MM.1S (cell line): ENCODE measurements at regions not wholly inside any gene's neighbourhood (a gene's known extent, or its start where the extent isn't known, plus 50 kb on each side); places are given as distances from the start of the nearest gene placed in this dataset.

Experiments used
- EZH2 ChIP-seq: fragments of 300-600 bp; sonication (generic); optimal IDR thresholded peaks from 2 replicates; pipeline ENCODE3; 2017; ENCODE audit warnings: low read depth, mild to moderate bottlenecking, antibody characterized with exemption, low read length, mixed read lengths
- EZH2phosphoT487 ChIP-seq: fragments of 300-600 bp; sonication (generic); IDR thresholded peaks from 2 replicates; pipeline ENCODE4 v1.6.1; 2018; ENCODE audit warnings: antibody characterized with exemption, low read length
- TF ChIP-seq, protein P1 (sequence below): fragments of 300-600 bp; sonication (generic); IDR thresholded peaks from 2 replicates; pipeline ENCODE4 v1.5.1; 2016; ENCODE audit warnings: antibody characterized with exemption, low read length, mixed read lengths

DNA sequence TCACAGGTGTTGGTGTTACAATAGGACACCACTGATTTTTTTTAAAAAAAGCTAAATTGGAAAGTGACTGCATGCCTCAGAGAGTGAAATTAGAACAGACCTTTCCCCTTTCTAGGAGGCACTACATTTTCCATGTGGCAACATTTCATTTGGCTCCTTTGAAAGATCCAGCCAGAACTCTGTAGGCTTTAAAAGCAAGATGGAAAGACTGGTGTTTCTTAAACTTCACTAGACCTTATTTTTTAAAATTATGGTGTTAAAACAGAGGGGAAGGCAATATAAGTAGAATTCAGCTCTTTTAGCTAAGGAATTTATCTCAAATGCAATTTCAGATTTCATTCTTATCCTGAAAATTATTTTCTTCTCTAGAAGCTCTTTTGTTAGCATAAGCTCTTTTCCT is 317.6 kb upstream of the TGFBR2 start:
- TF ChIP-seq, protein P1, sequence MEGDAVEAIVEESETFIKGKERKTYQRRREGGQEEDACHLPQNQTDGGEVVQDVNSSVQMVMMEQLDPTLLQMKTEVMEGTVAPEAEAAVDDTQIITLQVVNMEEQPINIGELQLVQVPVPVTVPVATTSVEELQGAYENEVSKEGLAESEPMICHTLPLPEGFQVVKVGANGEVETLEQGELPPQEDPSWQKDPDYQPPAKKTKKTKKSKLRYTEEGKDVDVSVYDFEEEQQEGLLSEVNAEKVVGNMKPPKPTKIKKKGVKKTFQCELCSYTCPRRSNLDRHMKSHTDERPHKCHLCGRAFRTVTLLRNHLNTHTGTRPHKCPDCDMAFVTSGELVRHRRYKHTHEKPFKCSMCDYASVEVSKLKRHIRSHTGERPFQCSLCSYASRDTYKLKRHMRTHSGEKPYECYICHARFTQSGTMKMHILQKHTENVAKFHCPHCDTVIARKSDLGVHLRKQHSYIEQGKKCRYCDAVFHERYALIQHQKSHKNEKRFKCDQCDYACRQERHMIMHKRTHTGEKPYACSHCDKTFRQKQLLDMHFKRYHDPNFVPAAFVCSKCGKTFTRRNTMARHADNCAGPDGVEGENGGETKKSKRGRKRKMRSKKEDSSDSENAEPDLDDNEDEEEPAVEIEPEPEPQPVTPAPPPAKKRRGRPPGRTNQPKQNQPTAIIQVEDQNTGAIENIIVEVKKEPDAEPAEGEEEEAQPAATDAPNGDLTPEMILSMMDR, result no peak
- no peak for TF ChIP-seq EZH2phosphoT487
- TF ChIP-seq EZH2, result no peak
